ENCODE measurements at regions not wholly inside any gene's neighbourhood (a gene's known extent, or its start where the extent isn't known, plus 50 kb on each side); places are given as distances from the start of the nearest gene placed in this dataset.
A peak's percentile ranks its signal among the peaks of the same experiment; 100 is the strongest.

GRCh38 chr3:132870541-132870940 is 148.3 kb upstream of the NPHP3 start:
- H3K79me2 ChIP-seq (ENCODE audit: control insufficient read depth, insufficient read depth, low read length, poor library complexity) = no peaks in the 10 kb centered on the region

GRCh38 chr3:132867956-132868355 is 145.7 kb upstream of the NPHP3 start:
- H4K91ac ChIP-seq (ENCODE audit: low read depth, low read length) = no peak overlapping the region

More at GRCh38 chr3:132870541-132870940, 148.3 kb upstream of the NPHP3 start:
- no peak overlapping the region for H4K12ac ChIP-seq (ENCODE audit: low read depth, low read length)
- H3K4me2 ChIP-seq (ENCODE audit: low read length) = no peak overlapping the region
- H2BK5ac ChIP-seq (ENCODE audit: low read depth, low read length, poor library complexity) = no peak overlapping the region
- no peak overlapping the region for H3K9ac ChIP-seq (ENCODE audit: low read length)
- H3K18ac ChIP-seq (ENCODE audit: low read length) = no peak overlapping the region
- no peaks in the 10 kb centered on the region for H3K79me1 ChIP-seq (ENCODE audit: low read length)
- H3K27ac ChIP-seq (ENCODE audit: low read depth, low read length) = no peak overlapping the region
- H2BK12ac ChIP-seq (ENCODE audit: low read length) = no peak overlapping the region
- H4K8ac ChIP-seq (ENCODE audit: low read depth, low read length) = no peak overlapping the region
- no peak overlapping the region for H4K91ac ChIP-seq (ENCODE audit: low read depth, low read length)
- no CpG with 5 or more reads among the region's 4 CpGs for WGBS (ENCODE audit: extremely low coverage, insufficient coverage, insufficient read length)
- no peak overlapping the region for H3K4ac ChIP-seq (ENCODE audit: low read depth, low read length)
- no peak overlapping the region for H3K4me3 ChIP-seq (ENCODE audit: low read depth, low read length)
- no peaks in the 10 kb centered on the region for H3K36me3 ChIP-seq (ENCODE audit: control insufficient read depth in 1 of 2, insufficient read depth in 2 of 2, low read length in 2 of 2)
- no peak overlapping the region for H2BK120ac ChIP-seq (ENCODE audit: insufficient read depth, low read length, poor library complexity)
- H3K9me3 ChIP-seq (ENCODE audit: insufficient read depth, low read depth, low read length) = no peaks in the 10 kb centered on the region
- no peak overlapping the region for H3K23ac ChIP-seq (ENCODE audit: low read length)
- peaks cover 4 to 6% of the 10 kb centered on the region in 2 experiments for H3K4me1 ChIP-seq (ENCODE audit: control insufficient read depth in 1 of 2, insufficient read depth in 2 of 2, low read length in 2 of 2)
- H2AK5ac ChIP-seq (ENCODE audit: low read length) = no peak overlapping the region
- H3K27me3 ChIP-seq (ENCODE audit: insufficient read depth, low read length) = no peaks in the 10 kb centered on the region
- H3K14ac ChIP-seq (ENCODE audit: low read length) = no peak overlapping the region
- no peak for DNase-seq
- H2AFZ ChIP-seq (ENCODE audit: insufficient read depth, low read length, poor library complexity) = no peak overlapping the region

GRCh38 chr3:132867526-132867925 is 145.3 kb upstream of the NPHP3 start:
- Histone ChIP-seq H2AK5ac (ENCODE audit: low read length) (no peak overlapping the region), H2BK5ac (ENCODE audit: low read depth, low read length, poor library complexity) (no peak overlapping the region), H3K79me2 (ENCODE audit: control insufficient read depth, insufficient read depth, low read length, poor library complexity) (no peaks in the 10 kb centered on the region), H3K9me3 (ENCODE audit: insufficient read depth, low read depth, low read length) (no peaks in the 10 kb centered on the region), H3K18ac (ENCODE audit: low read length) (no peak overlapping the region), H3K4me3 (ENCODE audit: low read depth, low read length) (no peak overlapping the region), H3K79me1 (ENCODE audit: low read length) (no peaks in the 10 kb centered on the region), H3K4me1 (ENCODE audit: control insufficient read depth in 1 of 2, insufficient read depth in 2 of 2, low read length in 2 of 2) (no peaks in the 10 kb centered on the region), H3K4me2 (ENCODE audit: low read length) (no peak overlapping the region), H4K12ac (ENCODE audit: low read depth, low read length) (no peak overlapping the region), H3K23ac (ENCODE audit: low read length) (no peak overlapping the region), H4K8ac (ENCODE audit: low read depth, low read length) (no peak overlapping the region), H3K27ac (ENCODE audit: low read depth, low read length) (no peak overlapping the region), H2BK120ac (ENCODE audit: insufficient read depth, low read length, poor library complexity) (no peak overlapping the region), H3K9ac (ENCODE audit: low read length) (no peak overlapping the region), H4K91ac (ENCODE audit: low read depth, low read length) (no peak overlapping the region), H3K4ac (ENCODE audit: low read depth, low read length) (no peak overlapping the region), H3K36me3 (ENCODE audit: control insufficient read depth in 1 of 2, insufficient read depth in 2 of 2, low read length in 2 of 2) (no peaks in the 10 kb centered on the region), H3K14ac (ENCODE audit: low read length) (no peak overlapping the region), H3K27me3 (ENCODE audit: insufficient read depth, low read length) (no peaks in the 10 kb centered on the region), H2AFZ (ENCODE audit: insufficient read depth, low read length, poor library complexity) (no peak overlapping the region), H2BK12ac (ENCODE audit: low read length) (no peak overlapping the region)
- DNase-seq = no peak
- no CpG with 5 or more reads among the region's 3 CpGs for WGBS (ENCODE audit: extremely low coverage, insufficient coverage, insufficient read length)

More at GRCh38 chr3:132867956-132868355, 145.7 kb upstream of the NPHP3 start:
- Histone ChIP-seq H3K9me3 (ENCODE audit: insufficient read depth, low read depth, low read length) (no peaks in the 10 kb centered on the region), H3K4me2 (ENCODE audit: low read length) (no peak overlapping the region), H3K9ac (ENCODE audit: low read length) (no peak overlapping the region), H2BK120ac (ENCODE audit: insufficient read depth, low read length, poor library complexity) (no peak overlapping the region), H4K12ac (ENCODE audit: low read depth, low read length) (no peak overlapping the region), H2BK5ac (ENCODE audit: low read depth, low read length, poor library complexity) (no peak overlapping the region), H3K79me2 (ENCODE audit: control insufficient read depth, insufficient read depth, low read length, poor library complexity) (no peaks in the 10 kb centered on the region), H3K4ac (ENCODE audit: low read depth, low read length) (no peak overlapping the region), H3K4me3 (ENCODE audit: low read depth, low read length) (no peak overlapping the region), H3K36me3 (ENCODE audit: control insufficient read depth in 1 of 2, insufficient read depth in 2 of 2, low read length in 2 of 2) (no peaks in the 10 kb centered on the region), H2BK12ac (ENCODE audit: low read length) (no peak overlapping the region), H2AK5ac (ENCODE audit: low read length) (no peak overlapping the region), H3K27me3 (ENCODE audit: insufficient read depth, low read length) (no peaks in the 10 kb centered on the region), H3K79me1 (ENCODE audit: low read length) (no peaks in the 10 kb centered on the region), H3K27ac (ENCODE audit: low read depth, low read length) (no peak overlapping the region), H3K18ac (ENCODE audit: low read length) (no peak overlapping the region), H2AFZ (ENCODE audit: insufficient read depth, low read length, poor library complexity) (no peak overlapping the region), H3K4me1 (ENCODE audit: control insufficient read depth in 1 of 2, insufficient read depth in 2 of 2, low read length in 2 of 2) (no peaks in the 10 kb centered on the region), H3K23ac (ENCODE audit: low read length) (no peak overlapping the region), H4K8ac (ENCODE audit: low read depth, low read length) (no peak overlapping the region), H3K14ac (ENCODE audit: low read length) (no peak overlapping the region)
- DNase-seq = peak in 1 of 2 donors; percentile 4
- WGBS (ENCODE audit: extremely low coverage, insufficient coverage, insufficient read length) = no CpG with 5 or more reads among the region's 1 CpG

GRCh38 chr3:132857317-132857716 is 135.1 kb upstream of the NPHP3 start:
- Histone ChIP-seq H3K4me3 (ENCODE audit: low read depth, low read length) (no peak overlapping the region), H3K9ac (ENCODE audit: low read length) (no peak overlapping the region), H4K12ac (ENCODE audit: low read depth, low read length) (no peak overlapping the region), H4K8ac (ENCODE audit: low read depth, low read length) (no peak overlapping the region), H2BK12ac (ENCODE audit: low read length) (no peak overlapping the region), H3K18ac (ENCODE audit: low read length) (no peak overlapping the region), H3K4ac (ENCODE audit: low read depth, low read length) (no peak overlapping the region), H3K36me3 (ENCODE audit: control insufficient read depth in 1 of 2, insufficient read depth in 2 of 2, low read length in 2 of 2) (no peaks in the 10 kb centered on the region), H3K4me2 (ENCODE audit: low read length) (no peak overlapping the region), H2BK120ac (ENCODE audit: insufficient read depth, low read length, poor library complexity) (no peak overlapping the region), H3K9me3 (ENCODE audit: insufficient read depth, low read depth, low read length) (no peaks in the 10 kb centered on the region), H4K91ac (ENCODE audit: low read depth, low read length) (no peak overlapping the region), H3K23ac (ENCODE audit: low read length) (no peak overlapping the region), H2AFZ (ENCODE audit: insufficient read depth, low read length, poor library complexity) (no peak overlapping the region), H3K4me1 (ENCODE audit: control insufficient read depth in 1 of 2, insufficient read depth in 2 of 2, low read length in 2 of 2) (no peaks in the 10 kb centered on the region), H2AK5ac (ENCODE audit: low read length) (no peak overlapping the region), H3K79me2 (ENCODE audit: control insufficient read depth, insufficient read depth, low read length, poor library complexity) (no peaks in the 10 kb centered on the region), H3K27me3 (ENCODE audit: insufficient read depth, low read length) (no peaks in the 10 kb centered on the region), H3K79me1 (ENCODE audit: low read length) (no peaks in the 10 kb centered on the region), H3K27ac (ENCODE audit: low read depth, low read length) (no peak overlapping the region), H2BK5ac (ENCODE audit: low read depth, low read length, poor library complexity) (no peak overlapping the region), H3K14ac (ENCODE audit: low read length) (no peak overlapping the region)
- no peak for DNase-seq
- no CpG with 5 or more reads among the region's 1 CpG for WGBS (ENCODE audit: extremely low coverage, insufficient coverage, insufficient read length)

Measured in trophoblast cell (in vitro differentiated cells and primary cell).